ENCODE measurements at regions not wholly inside any gene's neighbourhood (a gene's known extent, or its start where the extent isn't known, plus 50 kb on each side); places are given as distances from the start of the nearest gene placed in this dataset.

GRCh38 chr5:39542511-39543285 lies 117.9 kb upstream of the DAB2 start:
- TF ChIP-seq, protein P1, sequence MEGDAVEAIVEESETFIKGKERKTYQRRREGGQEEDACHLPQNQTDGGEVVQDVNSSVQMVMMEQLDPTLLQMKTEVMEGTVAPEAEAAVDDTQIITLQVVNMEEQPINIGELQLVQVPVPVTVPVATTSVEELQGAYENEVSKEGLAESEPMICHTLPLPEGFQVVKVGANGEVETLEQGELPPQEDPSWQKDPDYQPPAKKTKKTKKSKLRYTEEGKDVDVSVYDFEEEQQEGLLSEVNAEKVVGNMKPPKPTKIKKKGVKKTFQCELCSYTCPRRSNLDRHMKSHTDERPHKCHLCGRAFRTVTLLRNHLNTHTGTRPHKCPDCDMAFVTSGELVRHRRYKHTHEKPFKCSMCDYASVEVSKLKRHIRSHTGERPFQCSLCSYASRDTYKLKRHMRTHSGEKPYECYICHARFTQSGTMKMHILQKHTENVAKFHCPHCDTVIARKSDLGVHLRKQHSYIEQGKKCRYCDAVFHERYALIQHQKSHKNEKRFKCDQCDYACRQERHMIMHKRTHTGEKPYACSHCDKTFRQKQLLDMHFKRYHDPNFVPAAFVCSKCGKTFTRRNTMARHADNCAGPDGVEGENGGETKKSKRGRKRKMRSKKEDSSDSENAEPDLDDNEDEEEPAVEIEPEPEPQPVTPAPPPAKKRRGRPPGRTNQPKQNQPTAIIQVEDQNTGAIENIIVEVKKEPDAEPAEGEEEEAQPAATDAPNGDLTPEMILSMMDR (IDR thresholded peaks at IDR 0.05; ENCODE audit: control insufficient read depth, insufficient read depth, low read depth, low read length, missing control alignments), result no peak
- H3K4me3 ChIP-seq (ENCODE audit: control insufficient read depth, low read depth, low read length), result no peak overlapping the region
- no peak for DNase-seq (ENCODE audit: low read depth)

GRCh38 chr5:39541920-39542319 lies 117.1 kb upstream of the DAB2 start:
- no peak overlapping the region for H3K4me3 ChIP-seq (ENCODE audit: control insufficient read depth, low read depth, low read length)
- TF ChIP-seq, protein P1 (IDR thresholded peaks at IDR 0.05; ENCODE audit: control insufficient read depth, insufficient read depth, low read depth, low read length, missing control alignments), result no peak
- DNase-seq (ENCODE audit: low read depth), result no peak

DNA sequence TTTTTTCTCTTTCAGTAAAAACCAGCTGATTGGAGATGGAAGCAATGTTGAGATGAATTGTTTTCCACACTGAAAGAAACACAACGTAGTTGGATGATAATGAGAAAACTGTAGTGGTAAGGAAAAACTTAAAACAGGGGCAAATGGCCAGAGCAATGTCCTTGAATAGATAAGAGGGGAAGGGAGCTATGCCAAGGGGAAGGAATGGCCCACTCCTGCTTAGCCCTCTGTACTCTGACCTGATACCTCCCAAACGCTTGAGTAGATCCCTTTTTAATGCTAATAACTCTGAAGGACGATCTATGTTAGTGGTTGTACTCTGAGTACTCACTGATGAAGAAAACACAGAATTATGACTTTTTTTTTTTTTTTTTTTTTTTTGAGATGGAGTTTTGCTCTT lies 114.7 kb upstream of the DAB2 start:
- no peak overlapping the region for H3K4me3 ChIP-seq (ENCODE audit: control insufficient read depth, low read depth, low read length)
- TF ChIP-seq, protein P1 (IDR thresholded peaks at IDR 0.05; ENCODE audit: control insufficient read depth, insufficient read depth, low read depth, low read length, missing control alignments), result no peak
- DNase-seq (ENCODE audit: low read depth), result no peak

GRCh38 chr5:39534690-39535089 lies 109.9 kb upstream of the DAB2 start:
- no peak overlapping the region for H3K4me3 ChIP-seq (ENCODE audit: control insufficient read depth, low read depth, low read length)
- TF ChIP-seq, protein P1 (IDR thresholded peaks at IDR 0.05; ENCODE audit: control insufficient read depth, insufficient read depth, low read depth, low read length, missing control alignments), result no peak
- DNase-seq (ENCODE audit: low read depth), result no peak

- H3K4me3 ChIP-seq (ENCODE audit: control insufficient read depth, low read depth, low read length), result no peak overlapping the region
These were observed 109.0 kb upstream of the DAB2 start for GRCh38 chr5:39533749-39534148.

DNA sequence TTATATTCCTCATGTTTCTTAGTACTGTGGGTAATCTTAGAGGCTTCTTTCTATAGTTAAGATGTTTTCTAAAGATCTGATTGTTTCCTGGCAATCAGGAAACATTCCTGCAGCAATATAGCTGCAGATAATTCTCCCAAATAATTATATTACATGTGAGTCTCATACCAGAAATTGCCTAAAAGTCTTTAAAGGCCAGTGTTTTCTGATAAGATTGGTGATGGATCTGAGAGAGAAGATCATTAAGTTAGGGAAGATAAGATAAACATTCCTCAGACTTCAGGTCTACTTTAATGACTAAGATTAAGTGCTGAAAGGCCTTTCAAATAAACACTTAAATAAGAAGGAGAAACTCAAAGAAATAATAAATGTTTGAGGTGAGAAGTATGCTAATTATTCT lies 107.7 kb upstream of the DAB2 start:
- no peak overlapping the region for H3K4me3 ChIP-seq (ENCODE audit: control insufficient read depth, low read depth, low read length)
- no peak for DNase-seq (ENCODE audit: low read depth)
- TF ChIP-seq, protein P1 (IDR thresholded peaks at IDR 0.05; ENCODE audit: control insufficient read depth, insufficient read depth, low read depth, low read length, missing control alignments), result no peak

More at GRCh38 chr5:39533749-39534148, 109.0 kb upstream of the DAB2 start:
- TF ChIP-seq, protein P1 (IDR thresholded peaks at IDR 0.05; ENCODE audit: control insufficient read depth, insufficient read depth, low read depth, low read length, missing control alignments), result no peak
- no peak for DNase-seq (ENCODE audit: low read depth)
